DOHH2 (cell line): ENCODE measurements at regions not wholly inside any gene's neighbourhood (a gene's known extent, or its start where the extent isn't known, plus 50 kb on each side); places are given as distances from the start of the nearest gene placed in this dataset.
"Not testable (repeated sequence)": the region's sequence is repeated elsewhere in the genome, so short reads cannot be mapped to it uniquely, and the experiment has no call there.

ENCODE experiments used
- H3F3A ChIP-seq: fragments of 200-600 bp; sonication (generic), shearing (Covaris generic); 2 replicates; pipeline ENCODE4 v1.6.0; 2016; ENCODE audit warnings: antibody characterized with exemption, mild to moderate bottlenecking; ENCODE audit not compliant: control insufficient read depth, insufficient read depth
- H3K27ac ChIP-seq: fragments of 200-600 bp; sonication (generic); 2 replicates; pipeline ENCODE4 v1.5.1; 2014; ENCODE audit warnings: low read depth, mild to moderate bottlenecking, low read length, moderate library complexity
- H3K27me3 ChIP-seq: fragments of 200-600 bp; sonication (generic); 2 replicates; pipeline ENCODE4 v1.6.1; 2014; ENCODE audit warnings: mild to moderate bottlenecking, low read length, mixed read lengths; ENCODE audit not compliant: control insufficient read depth
- H3K36me3 ChIP-seq: fragments of 200-600 bp; sonication (generic); 2 replicates; pipeline ENCODE4 v1.6.1; 2014; ENCODE audit warnings: mild to moderate bottlenecking, low read length, moderate library complexity, mixed read lengths; ENCODE audit not compliant: control insufficient read depth
- H3K4me1 ChIP-seq: fragments of 200-600 bp; sonication (generic); 2 replicates; pipeline ENCODE4 v1.6.1; 2014; ENCODE audit warnings: mild to moderate bottlenecking, low read length, mixed read lengths; ENCODE audit not compliant: control insufficient read depth
- H3K4me2 ChIP-seq: fragments of 200-600 bp; sonication (generic); 2 replicates; pipeline ENCODE4 v1.6.0; 2014; ENCODE audit warnings: mild to moderate bottlenecking, low read length, moderate library complexity
- H3K4me3 ChIP-seq: fragments of 200-600 bp; sonication (generic); 2 replicates; pipeline ENCODE4 v1.5.1; 2014; ENCODE audit warnings: mild to moderate bottlenecking, low read length, mixed read lengths
- H3K79me2 ChIP-seq: fragments of 200-600 bp; sonication (generic); 2 replicates; pipeline ENCODE4 v1.6.1; 2014; ENCODE audit warnings: mild to moderate bottlenecking, low read length, mixed read lengths; ENCODE audit not compliant: control insufficient read depth
- H3K9me2 ChIP-seq: fragments of 200-600 bp; sonication (generic); replicated peaks from 2 replicates; pipeline ENCODE4 v1.6.1; 2014; ENCODE audit warnings: mild to moderate bottlenecking, low read length, mixed read lengths; ENCODE audit not compliant: control insufficient read depth
- H3K9me3 ChIP-seq: fragments of 200-600 bp; sonication (generic); 2 replicates; pipeline ENCODE4 v1.6.1; 2014; ENCODE audit warnings: antibody characterized with exemption, low read length, mixed read lengths; ENCODE audit not compliant: control insufficient read depth, insufficient read depth
- H4K20me1 ChIP-seq: fragments of 200-600 bp; sonication (generic); 2 replicates; pipeline ENCODE4 v1.6.0; 2014; ENCODE audit warnings: low read depth, mild to moderate bottlenecking, antibody characterized with exemption, low read length, moderate library complexity; ENCODE audit not compliant: control insufficient read depth, insufficient read depth
- EZH2phosphoT487 ChIP-seq: fragments of 200-600 bp; sonication (generic); IDR thresholded peaks from 2 replicates; pipeline ENCODE4 v1.6.1; 2017; ENCODE audit warnings: borderline replicate concordance, mild to moderate bottlenecking, antibody characterized with exemption, low read length, moderate library complexity, mixed read lengths
- TF ChIP-seq, protein P1 (sequence below): fragments of 200-600 bp; sonication (generic); IDR thresholded peaks from one replicate; pipeline ENCODE4 v1.5.1; 2014; ENCODE audit warnings: antibody characterized with exemption, mild to moderate bottlenecking, low read depth, low read length; ENCODE audit not compliant: poor library complexity, severe bottlenecking

DNA sequence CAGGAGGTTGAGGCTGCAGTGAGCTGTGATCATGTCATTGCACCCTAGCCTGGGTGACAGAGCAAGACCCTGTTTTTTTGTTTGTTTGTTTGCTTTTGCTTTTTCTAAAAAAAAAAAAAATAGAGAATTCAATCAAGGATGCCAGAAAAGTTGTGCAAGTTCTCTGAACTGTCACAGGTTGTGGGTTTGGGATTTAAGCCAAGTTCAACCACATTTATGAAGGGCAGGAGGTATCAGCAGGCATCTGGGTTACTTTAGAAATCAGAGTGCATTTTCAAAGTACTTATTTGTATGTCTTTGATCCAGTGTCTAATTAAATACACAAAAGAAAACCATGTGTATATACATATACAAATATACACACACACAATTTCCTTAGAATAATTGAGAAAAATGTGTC lies 151.2 kb upstream of the MINDY3 start:
- Histone ChIP-seq H3K27me3 (no peaks in the 10 kb centered on the region), H3K4me1 (no peaks in the 10 kb centered on the region), H3K79me2 (no peaks in the 10 kb centered on the region), H3K4me3 (no peak overlapping the region), H3K9me3 (no peaks in the 10 kb centered on the region), H3K36me3 (no peaks in the 10 kb centered on the region), H3F3A (no peaks in the 10 kb centered on the region), H3K4me2 (no peak overlapping the region), H3K27ac (no peak overlapping the region), H4K20me1 (no peaks in the 10 kb centered on the region), H3K9me2 (no peaks in the 10 kb centered on the region)
- TF ChIP-seq, protein P1, sequence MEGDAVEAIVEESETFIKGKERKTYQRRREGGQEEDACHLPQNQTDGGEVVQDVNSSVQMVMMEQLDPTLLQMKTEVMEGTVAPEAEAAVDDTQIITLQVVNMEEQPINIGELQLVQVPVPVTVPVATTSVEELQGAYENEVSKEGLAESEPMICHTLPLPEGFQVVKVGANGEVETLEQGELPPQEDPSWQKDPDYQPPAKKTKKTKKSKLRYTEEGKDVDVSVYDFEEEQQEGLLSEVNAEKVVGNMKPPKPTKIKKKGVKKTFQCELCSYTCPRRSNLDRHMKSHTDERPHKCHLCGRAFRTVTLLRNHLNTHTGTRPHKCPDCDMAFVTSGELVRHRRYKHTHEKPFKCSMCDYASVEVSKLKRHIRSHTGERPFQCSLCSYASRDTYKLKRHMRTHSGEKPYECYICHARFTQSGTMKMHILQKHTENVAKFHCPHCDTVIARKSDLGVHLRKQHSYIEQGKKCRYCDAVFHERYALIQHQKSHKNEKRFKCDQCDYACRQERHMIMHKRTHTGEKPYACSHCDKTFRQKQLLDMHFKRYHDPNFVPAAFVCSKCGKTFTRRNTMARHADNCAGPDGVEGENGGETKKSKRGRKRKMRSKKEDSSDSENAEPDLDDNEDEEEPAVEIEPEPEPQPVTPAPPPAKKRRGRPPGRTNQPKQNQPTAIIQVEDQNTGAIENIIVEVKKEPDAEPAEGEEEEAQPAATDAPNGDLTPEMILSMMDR: no peak
- TF ChIP-seq EZH2phosphoT487: no peak

DNA sequence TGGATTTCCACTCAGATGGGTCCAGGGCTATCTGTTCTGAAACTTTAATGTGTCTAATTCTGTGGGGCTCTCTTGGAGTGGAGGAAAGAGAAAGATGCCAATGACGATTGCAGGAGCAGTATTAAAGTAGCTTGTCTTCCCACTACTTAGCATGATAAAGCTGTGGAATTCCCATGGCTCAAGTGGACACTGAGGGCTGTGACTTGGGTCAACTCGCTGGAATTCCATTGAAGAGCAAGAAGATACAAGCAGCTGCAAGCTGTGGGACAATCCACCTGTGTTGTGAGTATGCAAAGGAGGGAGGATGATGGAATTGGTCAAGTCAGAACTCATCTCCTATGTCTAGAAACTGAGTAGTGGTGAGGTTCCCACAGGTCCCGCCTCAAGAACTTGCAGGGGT lies 154.2 kb upstream of the MINDY3 start:
- no peaks in the 10 kb centered on the region for H3K27me3 ChIP-seq
- no peak overlapping the region for H3K4me2 ChIP-seq
- no peaks in the 10 kb centered on the region for H3F3A ChIP-seq
- H3K4me1 ChIP-seq: no peaks in the 10 kb centered on the region
- H3K79me2 ChIP-seq: no peaks in the 10 kb centered on the region
- H3K9me3 ChIP-seq: no peaks in the 10 kb centered on the region
- H3K4me3 ChIP-seq: no peak overlapping the region
- no peaks in the 10 kb centered on the region for H3K36me3 ChIP-seq
- TF ChIP-seq, protein P1: no peak
- TF ChIP-seq EZH2phosphoT487: no peak
- H3K27ac ChIP-seq: no peak overlapping the region
- no peaks in the 10 kb centered on the region for H3K9me2 ChIP-seq
- no peaks in the 10 kb centered on the region for H4K20me1 ChIP-seq

DNA sequence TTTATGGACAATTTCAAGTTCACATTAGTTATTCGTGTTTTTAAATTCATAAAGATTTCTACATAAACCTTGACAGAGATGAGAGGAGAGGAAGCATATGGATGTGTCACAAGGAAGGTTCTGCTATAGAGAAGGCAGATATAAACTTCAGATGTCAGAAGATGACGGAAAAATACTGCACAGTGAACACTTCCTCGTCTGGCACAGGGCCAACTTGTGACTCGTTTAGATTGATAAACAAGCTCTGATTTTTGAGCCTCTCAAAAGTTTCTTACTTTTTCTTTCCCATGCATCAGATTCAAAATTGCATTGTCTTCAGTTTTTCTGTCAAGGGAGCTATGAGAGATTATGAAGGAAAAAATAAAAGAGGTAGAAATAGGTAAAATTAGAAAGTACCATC lies 156.4 kb upstream of the MINDY3 start:
- H3K27me3 ChIP-seq: no peaks in the 10 kb centered on the region
- H3K4me2 ChIP-seq: no peak overlapping the region
- H3K27ac ChIP-seq: no peak overlapping the region
- no peaks in the 10 kb centered on the region for H3K79me2 ChIP-seq
- H3K4me1 ChIP-seq: no peaks in the 10 kb centered on the region
- no peak overlapping the region for H3K4me3 ChIP-seq
- no peaks in the 10 kb centered on the region for H4K20me1 ChIP-seq
- no peaks in the 10 kb centered on the region for H3K9me2 ChIP-seq
- no peaks in the 10 kb centered on the region for H3F3A ChIP-seq
- no peaks in the 10 kb centered on the region for H3K36me3 ChIP-seq
- TF ChIP-seq EZH2phosphoT487: no peak
- TF ChIP-seq, protein P1: no peak
- no peaks in the 10 kb centered on the region for H3K9me3 ChIP-seq

DNA sequence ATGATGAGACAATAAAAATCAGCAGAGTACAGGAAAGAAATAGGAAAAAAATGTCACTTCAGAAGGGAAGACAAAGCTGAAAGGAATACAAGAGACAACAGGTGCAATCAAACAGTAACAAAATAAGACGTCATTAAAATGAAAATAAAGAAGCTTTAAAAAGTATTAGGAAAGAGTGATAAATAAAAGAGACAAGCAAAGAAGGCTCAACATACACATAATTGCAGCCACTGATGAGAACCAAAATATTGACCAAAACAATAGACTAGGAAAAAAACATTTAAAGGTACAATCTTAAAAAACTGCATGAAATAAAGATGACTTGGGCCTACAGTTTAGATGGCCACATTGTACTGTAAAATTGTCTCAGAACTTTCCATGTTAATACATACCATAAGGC lies 160.5 kb upstream of the MINDY3 start:
- Histone ChIP-seq H3K27me3 (no peaks in the 10 kb centered on the region), H3K9me2 (no peaks in the 10 kb centered on the region), H3K4me3 (no peak overlapping the region), H3K4me2 (no peak overlapping the region), H4K20me1 (no peaks in the 10 kb centered on the region), H3K36me3 (no peaks in the 10 kb centered on the region), H3K9me3 (no peaks in the 10 kb centered on the region), H3K79me2 (no peaks in the 10 kb centered on the region), H3F3A (no peaks in the 10 kb centered on the region), H3K4me1 (no peaks in the 10 kb centered on the region), H3K27ac (no peak overlapping the region)
- TF ChIP-seq EZH2phosphoT487: no peak
- TF ChIP-seq, protein P1: no peak

DNA sequence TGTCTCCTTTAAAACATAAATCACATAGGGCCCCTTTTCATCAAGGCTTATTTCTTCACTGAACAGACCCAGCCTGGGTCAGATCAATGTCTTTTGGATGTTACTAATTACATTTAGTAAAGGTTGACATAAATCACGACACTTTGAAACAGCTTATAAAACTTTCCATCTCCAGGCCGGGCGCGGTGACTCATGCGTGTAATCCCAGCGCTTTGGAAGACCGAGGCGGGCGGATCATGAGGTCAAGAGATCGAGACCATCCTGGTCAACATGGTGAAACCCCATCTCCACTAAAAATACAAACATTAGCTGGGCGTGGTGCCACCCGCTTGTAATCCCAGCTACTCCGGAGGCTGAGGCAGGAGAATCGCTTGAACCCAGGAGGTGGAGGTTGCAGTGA lies 166.5 kb upstream of the MINDY3 start:
- not testable (repeated sequence) for H3K27me3 ChIP-seq, H3K4me2 ChIP-seq, H3K9me2 ChIP-seq, H3K4me3 ChIP-seq, H3K4me1 ChIP-seq, H3K79me2 ChIP-seq, H4K20me1 ChIP-seq, H3K9me3 ChIP-seq, H3K27ac ChIP-seq, H3F3A ChIP-seq, H3K36me3 ChIP-seq
